ENCODE measurements at regions not wholly inside any gene's neighbourhood (a gene's known extent, or its start where the extent isn't known, plus 50 kb on each side); places are given as distances from the start of the nearest gene placed in this dataset.
A peak's percentile ranks its signal among the peaks of the same experiment; 100 is the strongest.

DNA sequence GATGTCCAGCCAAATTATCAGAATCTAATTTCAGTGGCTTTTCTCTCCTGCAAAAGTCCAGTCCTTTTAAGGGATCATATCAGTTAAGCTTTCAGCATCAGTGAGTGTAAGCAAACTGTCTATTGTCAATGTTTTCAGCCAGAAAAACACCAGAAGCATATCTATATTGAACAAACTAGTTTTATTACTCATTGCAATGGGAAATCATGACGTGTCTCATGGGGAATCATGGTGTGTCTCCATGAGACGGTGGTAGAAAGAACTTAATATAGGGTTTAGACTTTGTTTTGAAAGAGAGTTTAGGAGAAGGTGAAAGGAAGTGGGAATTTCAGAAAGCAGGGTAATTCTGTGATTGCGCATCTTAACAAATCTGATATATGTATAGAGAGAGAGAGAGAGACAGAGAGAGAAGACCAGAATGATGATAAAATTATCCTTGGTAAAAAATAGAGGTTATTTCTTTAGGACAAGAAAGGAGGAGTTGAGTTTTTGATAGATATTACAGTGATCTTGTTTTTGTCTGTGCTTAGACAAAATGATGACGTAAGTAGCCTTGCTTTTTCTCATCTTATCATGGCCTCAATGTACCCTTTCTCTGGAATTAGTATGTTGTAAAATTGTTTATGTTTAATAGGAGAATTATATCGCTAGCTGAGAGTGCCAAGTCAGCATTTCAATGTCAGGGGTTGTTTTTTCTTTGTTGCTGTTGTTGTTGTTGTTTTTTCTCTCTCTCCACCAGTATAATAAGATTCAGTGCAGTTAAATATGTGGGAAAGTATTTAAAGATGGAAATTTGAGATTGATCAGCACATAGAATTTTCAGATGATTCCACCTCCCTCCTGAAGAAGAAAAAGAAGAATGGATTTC is 129.9 kb upstream of the OSTN start:
- H3K27ac ChIP-seq, result no peak overlapping the region
- intact Hi-C loops (cut with DNase I), result no loop called here
- no peaks in the 10 kb centered on the region for H3K27me3 ChIP-seq
- no peaks in the 10 kb centered on the region for H3K4me1 ChIP-seq (replicated peaks in 1 of 2)
- H3K36me3 ChIP-seq (replicated peaks in 1 of 2), result no peaks in the 10 kb centered on the region
- no peak for TF ChIP-seq POLR2A (IDR thresholded peaks at IDR 0.05)
- TF ChIP-seq, protein P1, sequence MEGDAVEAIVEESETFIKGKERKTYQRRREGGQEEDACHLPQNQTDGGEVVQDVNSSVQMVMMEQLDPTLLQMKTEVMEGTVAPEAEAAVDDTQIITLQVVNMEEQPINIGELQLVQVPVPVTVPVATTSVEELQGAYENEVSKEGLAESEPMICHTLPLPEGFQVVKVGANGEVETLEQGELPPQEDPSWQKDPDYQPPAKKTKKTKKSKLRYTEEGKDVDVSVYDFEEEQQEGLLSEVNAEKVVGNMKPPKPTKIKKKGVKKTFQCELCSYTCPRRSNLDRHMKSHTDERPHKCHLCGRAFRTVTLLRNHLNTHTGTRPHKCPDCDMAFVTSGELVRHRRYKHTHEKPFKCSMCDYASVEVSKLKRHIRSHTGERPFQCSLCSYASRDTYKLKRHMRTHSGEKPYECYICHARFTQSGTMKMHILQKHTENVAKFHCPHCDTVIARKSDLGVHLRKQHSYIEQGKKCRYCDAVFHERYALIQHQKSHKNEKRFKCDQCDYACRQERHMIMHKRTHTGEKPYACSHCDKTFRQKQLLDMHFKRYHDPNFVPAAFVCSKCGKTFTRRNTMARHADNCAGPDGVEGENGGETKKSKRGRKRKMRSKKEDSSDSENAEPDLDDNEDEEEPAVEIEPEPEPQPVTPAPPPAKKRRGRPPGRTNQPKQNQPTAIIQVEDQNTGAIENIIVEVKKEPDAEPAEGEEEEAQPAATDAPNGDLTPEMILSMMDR (IDR thresholded peaks at IDR 0.05), result no peak
- 61 to 82% (median 72%) methylated on average over 5 of the region's 5 CpGs for WGBS, 4 donors
- H3K9me3 ChIP-seq (replicated peaks in 1 of 3), result no peaks in the 10 kb centered on the region
- no peak overlapping the region for H3K4me3 ChIP-seq
- no peak for DNase-seq

DNA sequence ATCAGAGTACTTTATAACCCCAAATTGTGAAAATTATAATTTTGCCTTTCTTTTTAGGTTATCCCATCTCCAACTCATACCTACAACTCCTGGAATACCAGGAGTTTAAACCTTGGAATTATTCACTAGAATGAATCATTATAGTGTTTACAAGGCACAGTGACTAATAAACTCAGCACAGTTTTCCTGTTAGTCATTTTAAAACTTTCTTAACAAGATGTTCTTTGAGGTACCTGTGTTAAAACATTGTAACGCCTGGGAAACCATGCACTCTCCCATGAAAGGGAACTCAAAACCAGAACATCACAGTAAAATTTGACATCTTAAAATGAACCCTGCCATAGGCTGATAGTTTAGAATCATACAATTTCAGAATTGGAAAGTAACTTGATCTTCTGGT is 132.4 kb upstream of the OSTN start:
- no peak for DNase-seq
- H3K4me3 ChIP-seq, result no peak overlapping the region
- no peaks in the 10 kb centered on the region for H3K4me1 ChIP-seq (replicated peaks in 1 of 2)
- WGBS, 4 donors, result 56 to 69% (median 63%) methylated on average over 1 of the region's 1 CpG
- no peaks in the 10 kb centered on the region for H3K36me3 ChIP-seq (replicated peaks in 1 of 2)
- no peak for TF ChIP-seq POLR2A (IDR thresholded peaks at IDR 0.05)
- TF ChIP-seq, protein P1 (IDR thresholded peaks at IDR 0.05), result no peak
- intact Hi-C loops (cut with DNase I), result no loop called here
- no peak overlapping the region for H3K27ac ChIP-seq
- no peaks in the 10 kb centered on the region for H3K27me3 ChIP-seq
- no peaks in the 10 kb centered on the region for H3K9me3 ChIP-seq (replicated peaks in 1 of 3)

DNA sequence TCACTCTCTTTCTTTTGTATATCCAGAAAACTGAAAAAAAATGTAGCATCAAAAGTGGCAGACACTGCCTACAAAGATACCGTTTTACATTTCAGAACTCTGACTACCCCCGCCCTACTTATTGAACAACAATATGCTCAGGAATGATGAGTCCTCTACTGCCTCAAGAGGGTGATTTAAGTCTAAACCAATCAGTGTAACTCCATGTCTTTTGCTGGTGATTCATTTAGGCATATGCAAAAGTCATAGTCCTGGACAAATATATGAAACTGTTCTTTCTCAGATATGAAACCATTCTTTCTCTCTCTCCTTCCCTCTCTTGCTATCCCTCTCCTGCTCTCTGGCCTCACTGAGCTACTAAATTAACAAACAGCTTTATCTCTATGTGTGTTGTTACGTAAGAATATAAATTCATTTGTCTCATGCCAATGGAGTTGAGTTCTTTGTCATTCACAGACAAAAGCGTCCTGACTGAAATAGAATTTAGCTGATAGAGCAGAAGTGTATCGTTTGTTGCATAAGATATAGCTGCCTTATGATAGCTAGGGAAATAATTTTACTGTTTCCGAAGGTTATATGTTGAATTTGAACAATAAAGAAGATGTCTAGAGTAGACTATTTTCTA is 133.7 kb upstream of the OSTN start:
- no peaks in the 10 kb centered on the region for H3K36me3 ChIP-seq (replicated peaks in 1 of 2)
- 80 to 84% (median 81%) methylated on average over 6 of the region's 6 CpGs for WGBS, 4 donors
- H3K4me3 ChIP-seq, result no peak overlapping the region
- no peak overlapping the region for H3K27ac ChIP-seq
- no peaks in the 10 kb centered on the region for H3K27me3 ChIP-seq
- intact Hi-C loops (cut with DNase I), result no loop called here
- no peak for TF ChIP-seq POLR2A (IDR thresholded peaks at IDR 0.05)
- H3K4me1 ChIP-seq (replicated peaks in 1 of 2), result no peaks in the 10 kb centered on the region
- DNase-seq, result no peak
- no peaks in the 10 kb centered on the region for H3K9me3 ChIP-seq (replicated peaks in 1 of 3)

GRCh38 chr3:191051037-191051436 is 148.0 kb upstream of the OSTN start:
- Histone ChIP-seq H3K9me3 (replicated peaks in 1 of 3) (no peaks in the 10 kb centered on the region), H3K27ac (no peak overlapping the region), H3K4me1 (replicated peaks in 1 of 2) (no peaks in the 10 kb centered on the region), H3K4me3 (no peak overlapping the region), H3K36me3 (replicated peaks in 1 of 2) (no peaks in the 10 kb centered on the region), H3K27me3 (peaks cover 6% of the 10 kb centered on the region)
- intact Hi-C loops (cut with DNase I), result loop anchor here in 1 of 2 donors (5.0 kb wide), 2 partner anchors 164 to 239 kb away; no protein-coding TSS in a partner anchor
- WGBS, 4 donors, result 2 to 17% (median 12%) methylated on average over 4 of the region's 4 CpGs
- no peak for DNase-seq
- TF ChIP-seq, protein P1 (IDR thresholded peaks at IDR 0.05), result peak; percentile 30 to 61 (median 46)
- TF ChIP-seq POLR2A (IDR thresholded peaks at IDR 0.05), result no peak
